ENCODE measurements at regions not wholly inside any gene's neighbourhood (a gene's known extent, or its start where the extent isn't known, plus 50 kb on each side); places are given as distances from the start of the nearest gene placed in this dataset.
"Not testable (repeated sequence)": the region's sequence is repeated elsewhere in the genome, so short reads cannot be mapped to it uniquely, and the experiment has no call there.

DNA sequence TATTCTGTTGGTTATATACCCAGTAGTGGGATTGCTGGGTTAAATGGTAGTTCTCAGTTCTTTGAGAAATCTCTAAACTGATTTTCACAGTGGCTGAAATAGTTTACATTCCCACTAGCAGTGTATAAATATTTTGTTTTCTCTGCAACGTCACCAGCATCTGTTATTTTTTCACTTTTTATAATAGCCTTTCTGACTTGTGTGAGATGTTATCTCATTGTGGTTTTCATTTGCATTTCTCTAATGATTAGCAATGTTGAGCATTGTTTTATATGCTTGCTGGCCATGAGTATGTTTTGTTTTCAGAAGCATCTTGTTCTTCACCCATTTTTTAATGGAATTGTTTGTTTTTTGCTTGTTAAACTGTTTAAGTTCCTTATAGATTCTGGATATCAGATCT is 612.7 kb upstream of the SGO1 start:
- intact Hi-C loops (cut with DNase I, micrococcal nuclease): no loop called here
- ATAC-seq (no peak), DNase-seq (no peak)

DNA sequence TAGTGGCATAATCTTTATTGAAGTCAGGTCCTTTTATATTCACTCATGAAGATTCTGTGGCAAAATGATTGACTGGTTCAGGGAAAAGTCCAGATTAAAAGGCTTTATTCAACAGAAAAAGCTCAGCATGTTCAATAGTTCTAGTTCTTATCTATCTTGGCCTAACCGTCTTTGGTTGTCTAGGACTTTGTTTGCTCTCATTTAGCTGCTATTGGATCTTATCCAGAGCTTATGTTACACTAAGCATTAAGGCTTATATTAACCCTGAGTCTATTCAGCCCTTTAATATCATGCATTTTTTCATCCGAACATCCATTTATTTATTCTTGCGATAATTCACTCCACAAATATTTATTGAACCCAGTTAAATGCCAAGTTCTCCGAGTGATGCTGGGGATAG is 601.0 kb upstream of the SGO1 start:
- DNase-seq (no peak), ATAC-seq (no peak)
- intact Hi-C loops (cut with DNase I, micrococcal nuclease): no loop called here

DNA sequence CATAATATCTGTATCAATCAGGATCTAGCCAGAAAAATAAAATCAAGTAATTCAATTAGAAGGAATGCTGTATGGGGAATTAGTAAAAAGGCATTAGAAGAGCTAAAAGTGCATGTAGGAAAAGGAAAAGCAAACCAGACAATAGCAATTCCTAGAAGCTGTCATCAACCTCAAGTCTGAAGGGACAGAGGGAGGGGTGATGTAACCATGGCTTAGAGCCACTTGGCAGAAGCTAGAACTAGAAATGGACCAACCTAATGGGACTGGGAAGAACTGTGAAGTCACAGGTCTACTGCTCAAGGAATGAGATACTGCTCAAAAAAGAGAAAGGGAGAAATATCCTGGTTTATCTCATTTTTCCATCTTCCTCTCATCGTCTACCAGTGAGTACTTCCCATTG is 590.7 kb upstream of the SGO1 start:
- DNase-seq (no peak), ATAC-seq (no peak)

DNA sequence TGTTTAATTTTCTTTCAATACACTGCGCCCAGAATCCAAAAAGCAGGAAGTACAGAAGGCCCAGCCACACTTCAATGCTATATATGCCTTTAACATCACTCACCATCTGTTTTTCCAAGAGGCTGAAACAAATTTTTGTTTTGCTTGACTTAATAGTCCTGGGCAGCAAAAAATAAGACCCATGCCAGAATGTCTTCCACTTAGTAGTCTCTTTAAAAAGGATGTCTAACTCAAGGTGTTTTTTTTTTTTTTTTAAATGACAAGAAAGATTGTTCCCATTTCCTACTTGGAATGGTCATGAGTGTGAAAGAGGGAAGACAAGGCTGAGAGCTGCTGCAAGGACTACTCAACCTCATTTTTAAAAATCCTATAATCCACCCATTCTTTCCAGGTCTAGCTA is 590.3 kb upstream of the SGO1 start:
- DNase-seq (no peak), ATAC-seq (no peak)
- intact Hi-C loops (cut with DNase I, micrococcal nuclease): no loop called here

More for the DNA sequence above, 590.7 kb upstream of the SGO1 start:
- intact Hi-C loops (cut with DNase I, micrococcal nuclease): no loop called here

DNA sequence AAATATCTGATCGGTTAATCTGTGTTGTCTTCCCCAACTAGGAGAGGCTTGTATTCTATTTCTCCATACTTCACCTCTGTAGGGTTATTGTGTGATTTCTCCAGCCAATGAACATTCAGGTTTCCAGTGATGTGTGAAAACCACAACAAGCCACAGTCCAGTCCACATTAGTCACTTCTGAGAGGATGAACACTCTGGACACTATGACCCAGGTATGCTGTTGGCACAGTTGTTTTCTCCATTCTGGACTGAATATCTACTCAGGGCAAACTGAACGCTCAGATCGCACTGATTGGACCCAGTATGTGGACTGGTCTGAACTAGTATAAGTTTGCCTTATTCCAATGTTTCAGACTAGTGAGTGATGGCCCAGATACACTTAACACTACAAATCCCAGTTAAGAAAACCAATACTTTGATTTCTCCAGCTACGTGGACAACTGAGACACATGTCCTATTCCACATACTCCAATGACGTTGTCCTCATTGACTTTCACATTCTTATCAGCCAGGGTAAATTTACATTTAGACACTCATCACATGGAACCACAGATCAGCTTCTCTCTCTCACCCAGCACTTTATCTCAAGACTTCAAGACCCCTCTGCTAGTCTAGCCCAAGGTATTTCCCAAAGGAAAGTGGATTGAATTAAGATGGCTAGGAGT is 587.4 kb upstream of the SGO1 start:
- DNase-seq: no peak
- no peak for ATAC-seq
- intact Hi-C loops (cut with DNase I, micrococcal nuclease): no loop called here

DNA sequence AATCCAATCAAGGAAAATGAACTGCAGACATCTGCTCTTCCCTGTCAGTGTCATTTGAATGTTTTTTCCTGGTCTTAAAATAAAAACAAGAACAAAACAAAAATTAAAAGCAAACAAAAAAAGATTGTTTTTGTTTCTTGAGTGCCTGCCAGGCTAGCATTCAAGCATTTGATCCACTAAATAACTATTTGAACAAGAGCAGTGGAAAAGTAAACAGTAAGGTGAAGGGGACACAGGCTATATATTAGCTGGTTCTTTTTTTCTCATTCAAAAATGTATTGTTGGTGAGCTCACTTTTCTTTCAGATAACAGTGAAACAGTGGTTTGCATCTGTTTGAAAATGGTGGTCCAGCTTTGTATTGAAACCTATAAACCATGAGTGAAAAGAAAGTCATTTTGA is 586.9 kb upstream of the SGO1 start:
- no peak for DNase-seq
- ATAC-seq: no peak
- intact Hi-C loops (cut with DNase I, micrococcal nuclease): no loop called here

DNA sequence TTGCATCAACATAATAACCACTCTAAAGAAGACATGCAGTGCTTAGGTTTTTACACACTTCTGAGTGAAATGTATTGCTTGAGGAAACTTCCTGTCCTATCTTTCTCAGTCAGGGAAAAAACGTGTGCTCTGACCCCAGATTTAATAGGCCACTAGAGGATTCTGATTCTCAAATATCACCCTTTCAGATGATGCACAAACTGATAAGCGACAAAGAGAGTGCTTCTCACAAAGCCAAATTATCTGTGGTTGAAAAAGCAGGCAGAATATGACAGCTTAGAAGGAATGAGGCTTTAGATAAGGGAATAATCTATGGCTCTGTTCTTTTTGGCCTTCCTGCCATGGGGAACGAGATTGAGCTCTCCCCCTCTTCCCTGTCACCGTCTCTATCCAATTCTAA is 583.4 kb upstream of the SGO1 start:
- intact Hi-C loops (cut with DNase I, micrococcal nuclease): no loop called here
- DNase-seq (no peak), ATAC-seq (no peak)

DNA sequence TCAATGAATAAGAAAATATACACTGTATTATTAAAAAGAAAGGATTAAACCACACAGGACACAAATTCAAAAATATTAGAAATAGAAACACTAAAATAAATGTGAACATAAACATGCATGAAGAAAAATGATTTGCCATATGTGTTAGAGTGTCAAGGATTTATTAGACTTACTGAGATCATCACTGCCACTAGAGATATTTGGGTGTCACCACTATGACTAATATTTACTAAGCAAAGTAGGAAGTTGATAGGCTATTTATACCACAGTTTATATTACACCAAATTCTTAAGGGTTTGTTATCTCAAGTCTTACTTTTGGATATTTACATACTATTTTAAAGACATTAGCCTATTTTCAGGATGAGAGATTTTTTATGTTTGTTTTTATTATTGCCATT is 575.0 kb upstream of the SGO1 start:
- intact Hi-C loops (cut with DNase I, micrococcal nuclease): no loop called here
- no peak for ATAC-seq
- DNase-seq: no peak

DNA sequence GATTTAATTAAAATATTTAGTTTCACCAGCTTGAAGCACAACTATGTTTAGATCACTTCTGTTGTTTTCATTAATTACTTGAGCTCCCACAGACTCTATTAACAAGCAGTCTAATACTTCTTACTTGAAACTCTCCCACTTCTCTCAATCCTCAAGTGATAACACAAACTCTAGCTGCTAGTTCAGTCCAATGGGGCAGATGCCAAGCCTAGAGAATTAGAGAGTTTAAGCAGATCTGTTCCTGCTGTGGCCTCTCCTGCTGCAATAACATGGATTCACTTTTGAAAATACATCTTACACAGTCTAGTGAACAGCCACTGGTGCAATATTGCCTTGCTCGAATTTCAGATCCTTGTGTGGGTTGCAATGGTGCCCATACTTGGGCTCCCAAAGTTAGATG is 566.4 kb upstream of the SGO1 start:
- ATAC-seq: no peak
- no peak for DNase-seq
- intact Hi-C loops (cut with DNase I, micrococcal nuclease): no loop called here

DNA sequence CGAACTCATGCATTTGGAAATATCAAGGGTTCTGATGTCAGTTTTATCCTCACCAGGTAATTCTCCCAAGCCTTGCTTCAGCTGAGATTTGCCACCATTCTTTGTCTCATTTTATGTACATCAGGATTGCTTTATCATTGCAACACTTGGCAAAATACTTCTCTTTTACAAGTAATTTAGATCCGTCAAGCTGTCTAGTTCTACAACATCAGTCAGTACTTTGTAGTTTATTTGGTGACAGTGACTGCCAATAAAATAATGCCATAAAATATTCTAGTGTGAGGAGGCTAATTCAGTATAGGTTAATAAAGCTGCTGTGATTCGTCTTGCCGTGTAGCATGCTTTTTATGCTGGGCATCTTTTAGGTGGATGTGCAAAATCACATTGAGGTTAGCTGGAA is 565.3 kb upstream of the SGO1 start:
- intact Hi-C loops (cut with DNase I, micrococcal nuclease): no loop called here
- no peak for DNase-seq
- no peak for ATAC-seq

DNA sequence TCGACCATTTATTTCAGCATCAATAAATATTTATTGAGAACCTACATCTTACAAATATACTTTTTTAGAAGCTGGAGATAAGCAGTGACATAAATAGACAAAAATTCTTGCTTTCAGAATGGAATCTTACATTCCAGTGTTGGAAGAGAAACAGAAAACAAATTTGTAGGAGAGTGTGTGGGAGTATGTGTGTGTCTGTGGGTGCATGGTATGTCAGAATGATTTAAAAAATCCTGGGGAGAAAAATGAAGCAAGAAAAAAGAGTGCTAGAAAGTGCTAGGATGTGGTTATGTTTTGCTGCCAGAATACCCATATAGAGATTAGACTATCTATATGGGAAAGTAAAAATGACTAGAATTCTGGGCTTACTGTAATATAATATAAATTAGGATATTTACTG is 561.7 kb upstream of the SGO1 start:
- intact Hi-C loops (cut with DNase I, micrococcal nuclease): no loop called here

DNA sequence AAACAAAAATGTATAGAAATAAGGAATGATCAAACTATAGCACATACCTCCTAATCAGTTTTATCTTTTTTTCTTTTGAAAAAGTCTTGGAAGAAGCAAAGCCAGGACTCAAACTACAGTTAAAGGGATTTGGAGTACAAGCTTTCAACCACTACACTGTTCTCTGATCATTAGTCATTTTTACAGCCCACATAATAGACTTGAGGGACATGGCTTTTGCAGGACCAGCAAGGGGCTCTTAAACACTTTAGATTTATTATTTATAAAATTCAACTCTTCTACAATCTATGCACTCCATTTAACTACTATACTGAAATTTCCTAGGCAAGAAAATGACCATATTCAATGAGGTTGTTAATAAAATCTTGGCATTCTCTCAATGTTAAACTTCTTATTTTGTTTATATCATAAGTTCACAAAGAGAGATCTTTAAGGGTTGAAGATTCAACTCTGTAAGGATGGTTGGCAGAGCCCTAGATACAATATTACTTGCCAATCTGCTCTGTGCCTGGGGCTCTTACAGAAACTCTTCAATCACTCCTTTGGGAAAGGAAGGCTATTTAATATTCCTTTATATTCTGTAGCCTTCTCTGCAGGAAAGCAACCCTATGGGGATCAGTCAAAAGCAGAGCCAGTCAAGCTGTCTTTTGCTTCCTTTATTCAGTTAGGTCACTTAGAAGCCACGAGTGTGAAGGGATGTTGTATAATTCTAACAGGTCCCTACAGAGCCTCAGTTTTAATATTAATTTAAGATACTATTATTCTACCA is 557.7 kb upstream of the SGO1 start:
- intact Hi-C loops (cut with DNase I, micrococcal nuclease): no loop called here
- no peak for DNase-seq
- no peak for ATAC-seq

More for the DNA sequence above, 561.7 kb upstream of the SGO1 start:
- ATAC-seq (no peak), DNase-seq (no peak)

DNA sequence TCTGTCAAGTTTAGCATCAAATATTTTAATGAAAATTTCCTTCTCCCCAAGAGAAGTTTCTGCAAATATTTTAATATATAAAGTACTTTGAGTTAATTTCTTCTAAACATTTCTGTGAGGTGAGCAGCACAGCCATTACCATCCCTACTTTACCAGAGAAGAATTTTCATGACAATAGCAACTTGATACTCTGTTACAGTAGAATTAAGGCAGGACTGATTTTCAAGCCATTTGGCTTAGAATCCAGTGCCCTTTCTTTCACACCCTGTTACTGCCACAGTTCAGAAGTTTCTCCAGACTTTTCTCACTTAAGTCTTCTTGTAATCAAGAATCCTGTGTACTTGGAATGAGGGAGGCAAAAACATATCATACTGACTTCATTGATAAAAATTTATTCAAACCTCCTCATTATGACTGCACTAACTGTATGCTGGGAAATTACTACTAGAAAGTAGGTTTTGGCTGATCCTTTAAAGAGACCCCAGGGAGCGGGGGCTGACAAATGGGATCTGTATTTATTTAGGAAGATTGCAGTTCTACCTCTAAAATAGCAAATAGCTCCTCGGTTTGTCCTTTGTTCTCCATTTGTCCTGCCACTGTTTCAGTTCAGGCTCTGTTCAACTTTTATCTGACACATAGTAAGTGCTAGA is 557.0 kb upstream of the SGO1 start:
- DNase-seq (no peak), ATAC-seq (no peak)
- intact Hi-C loops (cut with DNase I, micrococcal nuclease): no loop called here

DNA sequence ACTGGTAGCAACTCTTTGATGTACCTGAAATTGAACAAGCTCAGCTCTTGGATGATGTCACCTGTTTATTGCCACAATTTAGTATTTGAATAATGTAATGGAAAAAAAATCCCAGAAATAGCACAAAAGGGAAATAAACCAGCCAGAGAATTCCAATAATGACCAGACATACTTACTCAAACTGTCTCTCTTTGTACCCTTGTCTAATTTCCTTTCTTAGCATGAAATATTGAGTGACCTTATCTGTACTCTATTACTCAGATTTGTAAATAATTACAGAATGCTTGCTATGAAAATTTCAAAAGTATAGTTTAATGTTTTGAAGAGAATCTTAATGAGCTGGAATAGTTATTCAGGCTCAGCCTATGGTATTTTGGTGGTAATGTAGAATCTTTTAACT is 555.4 kb upstream of the SGO1 start:
- ATAC-seq: no peak
- intact Hi-C loops (cut with DNase I, micrococcal nuclease): no loop called here
- DNase-seq: no peak

DNA sequence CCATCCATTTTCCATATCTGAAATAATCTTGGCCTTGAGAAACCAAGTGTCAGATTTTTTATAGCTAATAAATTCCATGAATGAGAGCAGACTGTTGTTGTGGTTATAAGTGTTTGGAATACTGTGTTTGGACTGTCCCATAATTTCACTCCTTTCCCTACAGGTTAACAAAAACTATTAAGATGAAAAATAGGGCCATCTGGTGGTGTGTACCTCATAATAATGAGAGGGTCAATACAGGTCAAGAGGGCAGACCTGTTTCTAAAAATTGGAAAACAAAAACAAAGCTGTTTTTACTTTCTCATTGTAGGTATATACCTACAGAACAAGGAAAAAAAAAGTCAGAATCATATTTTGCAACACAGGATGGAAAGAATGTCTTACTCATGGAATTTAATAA is 553.8 kb upstream of the SGO1 start:
- ATAC-seq (no peak), DNase-seq (no peak)
- intact Hi-C loops (cut with DNase I, micrococcal nuclease): no loop called here

DNA sequence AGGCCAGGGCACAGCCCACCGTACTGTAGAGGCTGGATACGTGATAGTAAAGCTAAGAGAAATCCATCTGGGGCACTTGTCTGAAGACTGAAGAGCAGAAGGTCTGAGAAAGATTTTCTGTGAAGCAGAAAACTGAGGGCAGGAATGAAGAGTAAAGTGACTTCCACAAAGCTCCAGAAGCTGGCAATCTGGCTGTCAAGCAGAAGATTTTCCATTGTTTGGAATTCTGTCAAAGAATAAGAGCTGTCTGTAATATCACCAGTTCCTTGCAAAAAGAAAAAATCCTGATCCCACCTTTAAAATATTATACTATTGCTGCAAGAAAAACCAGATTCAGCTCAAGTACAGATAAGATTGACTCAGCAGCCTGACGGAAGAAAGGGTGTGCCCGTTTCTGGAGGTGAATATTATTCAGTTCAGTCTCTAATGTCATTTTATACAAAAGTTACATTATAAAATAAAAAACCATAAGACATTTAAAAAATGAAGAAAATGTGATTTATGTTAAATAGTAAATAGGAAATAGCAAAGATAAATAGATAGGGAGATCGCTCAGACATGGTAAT is 550.4 kb upstream of the SGO1 start:
- intact Hi-C loops (cut with DNase I, micrococcal nuclease): no loop called here
- ATAC-seq (no peak), DNase-seq (no peak)

DNA sequence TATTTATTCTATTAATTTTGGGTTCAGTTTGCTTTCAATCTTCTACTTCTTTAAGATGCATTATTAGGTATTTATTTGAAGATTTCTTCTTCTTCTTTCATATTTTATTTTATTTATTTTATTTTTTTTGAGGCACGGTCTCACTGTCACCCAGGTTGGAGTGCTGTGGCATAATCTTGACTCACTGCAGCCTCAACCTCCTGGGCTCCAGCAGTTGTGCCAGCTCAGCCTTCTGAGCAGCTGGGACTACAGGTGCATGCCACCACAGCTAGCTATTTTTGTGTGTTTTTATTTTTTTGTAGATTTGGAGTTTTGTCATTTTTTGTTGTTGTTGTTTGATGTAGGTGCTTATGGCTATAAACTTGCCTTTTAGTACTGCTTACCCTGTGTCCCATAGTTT is 543.2 kb upstream of the SGO1 start:
- no peak for ATAC-seq
- intact Hi-C loops (cut with DNase I, micrococcal nuclease): no loop called here

DNA sequence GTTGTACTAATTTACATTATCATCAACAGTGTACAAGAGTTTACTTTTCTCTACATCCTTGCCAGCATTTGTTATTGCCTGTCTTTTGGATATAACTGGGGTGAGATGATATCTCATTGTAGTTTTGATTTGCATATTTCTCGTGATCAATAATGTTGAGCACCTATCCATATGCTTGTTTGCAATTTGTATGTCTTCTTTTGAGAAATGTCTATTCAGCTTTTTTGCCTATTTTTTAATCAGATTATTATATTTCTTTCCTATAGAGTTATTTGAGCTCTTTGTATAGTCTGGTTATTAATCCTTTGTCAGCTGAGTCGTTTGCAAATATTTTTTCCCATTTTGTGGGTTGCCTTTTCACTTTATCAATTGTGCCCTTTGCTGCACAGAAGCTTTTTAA is 540.8 kb upstream of the SGO1 start:
- intact Hi-C loops (cut with DNase I, micrococcal nuclease): no loop called here
- ATAC-seq (no peak), DNase-seq (no peak)

More for the DNA sequence above, 543.2 kb upstream of the SGO1 start:
- no peak for DNase-seq

DNA sequence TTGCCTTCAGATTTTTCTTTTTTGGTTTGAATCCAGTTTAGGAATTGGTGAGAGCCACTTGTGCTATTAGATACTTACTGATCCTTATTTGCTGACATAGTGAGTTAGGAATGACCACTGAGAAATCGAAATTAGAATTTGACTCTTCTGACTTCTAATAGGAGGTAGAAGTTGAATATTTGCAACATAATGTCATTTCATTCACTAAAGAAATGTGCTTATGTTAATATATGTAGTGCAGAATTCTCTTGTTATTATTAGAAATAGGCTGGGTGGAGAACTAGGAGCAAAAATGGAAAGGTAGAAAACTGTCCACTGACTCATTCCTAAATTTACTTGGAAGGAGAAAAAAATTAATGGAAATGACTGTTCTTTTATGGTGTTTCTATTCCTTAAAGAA is 538.2 kb upstream of the SGO1 start:
- DNase-seq (no peak), ATAC-seq (no peak)
- intact Hi-C loops (cut with DNase I, micrococcal nuclease): no loop called here

DNA sequence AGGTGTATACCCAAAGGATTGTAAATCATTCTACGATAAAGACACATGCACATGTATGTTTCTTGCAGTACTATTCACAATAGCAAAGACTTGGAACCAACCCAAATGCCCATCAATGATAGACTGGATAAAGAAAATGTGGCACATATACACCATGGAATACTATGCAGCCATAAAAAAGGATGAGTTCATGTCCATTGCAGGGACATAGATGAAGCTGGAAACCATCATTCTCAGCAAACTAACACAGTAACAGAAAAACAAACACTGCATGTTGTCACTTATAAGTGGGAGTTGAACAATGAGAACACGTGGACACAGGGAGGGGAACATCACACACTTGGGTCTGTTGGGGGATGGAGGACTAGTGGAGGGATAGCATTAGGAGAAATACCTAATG is 530.4 kb upstream of the SGO1 start:
- DNase-seq; ATAC-seq; intact Hi-C loops (cut with DNase I, micrococcal nuclease): not testable (repeated sequence)
